Esophagus mucosa (tissue), 1 donor: ENCODE measurements at regions not wholly inside any gene's neighbourhood (a gene's known extent, or its start where the extent isn't known, plus 50 kb on each side); places are given as distances from the start of the nearest gene placed in this dataset.

Source experiments
- ATAC-seq: fragments of 200-7000 bp; cut with Tn5 transposase; one replicate; pipeline ENCODE4 v1.9.1; 2020
- donor health status: DM: yes; HTN: yes; CAD: no.

- no peak for ATAC-seq
Observed at GRCh38 chr14:40476005-40476404, 1043.8 kb upstream of the FBXO33 start.

DNA sequence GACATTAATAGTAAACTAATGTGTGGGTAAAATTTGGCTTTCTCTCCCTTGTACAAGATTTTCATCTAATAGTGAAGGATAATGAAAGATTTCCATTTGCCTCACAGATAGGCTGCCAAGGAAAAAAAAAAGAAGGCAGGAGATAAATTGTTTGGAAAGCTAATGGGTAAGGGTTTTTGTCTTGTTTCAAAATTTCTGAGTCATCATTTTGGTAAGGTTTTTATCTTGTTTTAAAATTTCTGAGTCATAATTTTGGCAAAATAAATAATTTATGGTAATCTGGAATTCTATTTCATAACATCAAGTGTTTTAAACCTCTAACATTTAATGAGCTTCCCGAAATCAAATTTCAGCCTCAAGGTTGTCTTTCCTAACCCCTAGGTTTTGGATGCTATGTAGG is 1035.7 kb upstream of the FBXO33 start:
- ATAC-seq: no peak

DNA sequence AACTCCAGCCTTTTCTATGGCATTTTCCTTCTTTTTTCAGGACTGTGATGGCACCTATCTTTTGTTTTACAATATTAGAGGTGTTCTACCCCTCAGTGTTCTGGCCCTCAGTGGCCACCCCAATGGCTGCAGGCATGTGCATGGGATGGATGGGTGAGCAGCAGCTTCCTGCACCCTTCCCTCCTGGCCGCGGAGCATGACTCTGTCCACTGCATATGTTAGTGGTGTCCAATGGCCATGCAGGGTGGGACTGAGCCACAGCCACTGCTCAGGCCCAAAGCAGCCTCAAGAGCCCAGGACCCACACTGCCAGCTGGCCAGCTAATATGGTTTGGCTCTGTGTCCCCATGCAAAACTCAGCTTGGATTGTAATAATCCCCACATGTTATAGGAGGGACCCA is 1032.3 kb upstream of the FBXO33 start:
- ATAC-seq: no peak

DNA sequence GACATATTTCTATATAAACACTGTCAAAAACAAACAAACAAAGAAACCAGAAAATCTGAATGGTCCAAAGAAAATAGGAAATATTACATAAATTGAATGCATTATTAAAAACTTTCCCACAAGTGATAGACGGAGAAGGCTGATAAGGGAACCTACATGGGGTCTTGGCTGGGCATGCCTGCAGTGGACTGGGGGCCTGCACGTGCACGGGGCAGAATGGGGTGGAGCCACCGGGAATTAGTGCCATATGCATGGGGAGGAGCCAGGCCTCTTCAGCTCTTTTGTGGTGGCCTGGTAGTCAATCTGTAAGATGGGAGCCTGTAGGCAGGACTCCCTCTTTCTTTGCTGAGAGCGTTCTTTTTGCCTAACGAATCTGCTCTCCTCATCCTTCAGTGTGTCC is 1031.7 kb upstream of the FBXO33 start:
- no peak for ATAC-seq

DNA sequence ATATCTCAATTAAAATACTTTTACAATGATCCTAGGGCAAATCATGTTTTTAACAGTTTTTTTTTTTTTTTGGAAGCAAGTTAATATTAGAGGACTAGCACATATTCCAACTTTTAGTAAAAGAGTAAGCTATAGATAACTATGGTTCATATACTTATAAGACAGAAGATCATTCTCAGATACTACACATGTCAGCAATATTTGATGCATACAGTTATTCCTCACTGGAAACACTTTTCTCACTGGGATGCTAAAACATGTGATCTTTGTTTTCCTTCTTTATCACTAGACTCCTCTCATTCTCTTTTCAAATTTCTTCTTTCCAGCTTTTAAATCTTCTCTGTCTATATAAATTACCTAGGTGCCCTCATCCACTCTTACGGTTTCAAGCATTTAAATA is 1020.4 kb upstream of the FBXO33 start:
- ATAC-seq: no peak

DNA sequence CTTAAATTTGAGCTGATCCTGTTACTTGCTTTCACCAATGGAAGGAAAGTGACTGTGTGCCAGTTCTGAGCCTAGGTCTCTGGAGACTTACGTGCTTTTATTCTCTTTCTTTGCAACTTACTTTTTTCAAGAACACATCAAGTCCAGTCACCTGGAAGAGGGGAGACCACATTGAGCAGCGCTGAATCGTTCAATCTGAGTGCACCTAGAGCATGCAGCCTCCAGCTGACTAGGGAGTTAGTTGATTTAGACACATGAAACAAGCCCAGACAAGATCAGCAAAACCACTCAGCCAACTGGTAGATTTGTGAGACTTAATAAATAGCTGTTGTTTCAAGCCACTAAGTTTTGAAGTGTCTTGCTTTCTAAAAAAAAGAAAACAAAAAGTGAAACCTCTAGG is 1014.8 kb upstream of the FBXO33 start:
- no peak for ATAC-seq

DNA sequence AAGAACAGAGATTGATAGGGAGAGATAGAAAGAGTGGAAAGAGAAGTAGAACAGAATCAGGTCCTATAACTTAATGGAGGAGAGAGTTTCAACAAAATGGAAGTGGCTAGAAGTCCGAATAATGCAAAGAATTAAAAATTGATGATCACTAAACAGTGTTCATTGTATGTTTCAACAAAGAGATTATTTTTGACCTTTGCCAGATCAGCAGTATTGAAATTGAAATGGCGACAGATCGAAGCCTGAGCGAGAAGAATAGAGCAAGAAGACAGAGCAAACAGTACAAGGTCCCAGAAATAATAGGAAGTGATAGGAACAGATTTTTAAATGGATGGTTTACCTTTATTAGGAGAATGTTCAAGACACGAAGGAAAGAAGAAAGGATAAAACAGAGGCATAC is 1012.8 kb upstream of the FBXO33 start:
- ATAC-seq: no peak

DNA sequence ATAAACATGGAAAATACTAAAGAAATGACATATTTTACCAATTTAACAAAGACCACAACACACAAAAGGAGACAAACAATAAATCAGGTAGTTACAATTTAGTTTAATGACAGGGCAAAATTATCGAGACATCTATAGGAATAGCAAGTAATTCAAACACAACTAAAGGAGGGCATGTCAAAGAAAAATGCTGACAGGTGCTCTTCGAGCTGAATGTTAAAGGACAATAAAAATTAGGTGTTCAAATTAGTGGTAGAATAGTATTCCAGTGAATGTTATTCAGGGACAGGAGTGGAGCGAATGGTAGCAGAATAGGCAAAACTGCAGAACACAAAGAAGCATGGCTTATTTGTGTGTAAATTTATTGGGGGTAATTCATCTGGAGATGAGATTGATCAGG is 1004.3 kb upstream of the FBXO33 start:
- no peak for ATAC-seq

- no peak for ATAC-seq
Observed at GRCh38 chr14:40417777-40418401, 985.7 kb upstream of the FBXO33 start.

GRCh38 chr14:40416565-40416964 is 984.3 kb upstream of the FBXO33 start:
- ATAC-seq: no peak

DNA sequence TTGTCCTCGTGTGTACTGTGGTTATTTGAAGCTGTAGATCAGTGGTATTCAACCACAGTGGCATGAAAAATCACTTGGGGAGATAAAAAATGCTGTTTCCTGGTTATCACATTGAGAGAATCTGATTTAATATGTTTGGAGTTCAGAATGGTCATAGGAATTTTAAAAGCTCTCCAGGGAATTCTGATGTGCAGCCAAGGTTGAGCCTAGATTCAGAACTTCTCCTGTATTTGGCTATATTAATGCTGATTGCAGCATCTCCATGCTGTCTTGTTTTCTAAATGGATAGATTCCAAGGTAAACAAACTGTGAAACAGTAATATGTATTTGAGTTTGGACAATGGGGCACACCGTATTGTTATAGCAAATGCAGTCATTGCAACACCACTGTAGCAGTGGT is 982.2 kb upstream of the FBXO33 start:
- no peak for ATAC-seq

- no peak for ATAC-seq
Observed at GRCh38 chr14:40413136-40413535, 980.9 kb upstream of the FBXO33 start.

- ATAC-seq: no peak
Observed at GRCh38 chr14:40410708-40411107, 978.5 kb upstream of the FBXO33 start.

DNA sequence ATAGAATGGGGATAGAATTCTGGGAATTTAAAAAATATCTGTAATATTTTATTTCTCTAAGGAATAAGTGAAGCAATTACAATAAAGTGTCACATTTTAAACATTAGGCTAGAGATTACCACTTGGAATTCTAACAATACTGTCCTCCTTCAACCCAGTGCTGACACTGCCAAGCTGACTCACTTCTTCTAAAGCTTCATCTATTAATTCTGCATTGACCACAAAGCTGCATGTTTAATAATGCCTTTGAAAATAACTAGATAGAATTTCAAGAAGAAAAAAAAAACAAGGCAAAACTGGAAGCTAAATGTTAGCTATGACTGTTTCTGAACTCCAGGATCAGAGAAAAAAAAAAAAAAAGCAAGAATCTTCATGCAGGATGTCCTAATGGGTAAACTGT is 970.7 kb upstream of the FBXO33 start:
- no peak for ATAC-seq

GRCh38 chr14:40398981-40399380 is 966.7 kb upstream of the FBXO33 start:
- no peak for ATAC-seq

DNA sequence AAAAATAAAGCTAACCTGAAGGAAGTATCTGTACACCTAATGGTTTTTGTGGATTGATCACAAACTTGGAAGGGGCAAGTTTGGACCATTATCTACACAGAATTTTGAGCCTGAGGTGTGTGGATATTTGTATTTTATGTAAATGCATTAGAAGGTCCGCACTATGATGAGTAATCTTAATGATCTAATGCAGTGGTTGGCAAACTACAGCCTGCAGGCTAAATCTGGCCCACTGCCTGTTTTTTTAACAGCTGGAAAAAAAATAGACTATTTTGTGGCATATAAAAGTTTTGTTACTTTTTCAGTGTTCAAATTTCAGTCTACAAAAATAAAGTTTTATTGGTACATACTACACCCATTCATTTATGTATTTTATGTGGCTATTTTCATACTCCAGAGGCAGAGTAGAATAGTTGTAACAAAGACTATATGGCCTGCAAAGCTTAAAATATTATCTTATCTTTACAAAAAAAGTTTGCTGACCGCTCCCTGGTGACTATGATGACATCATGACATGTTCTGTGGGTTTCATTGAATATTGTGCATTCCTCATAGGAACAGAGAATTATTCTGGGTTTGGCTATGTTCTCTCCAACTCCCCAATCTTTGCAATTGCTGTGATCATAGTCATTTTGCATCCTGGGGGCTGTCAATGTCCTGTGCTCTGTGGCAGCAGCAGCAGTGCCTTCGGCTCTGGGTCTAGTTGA is 962.6 kb upstream of the FBXO33 start:
- no peak for ATAC-seq

GRCh38 chr14:40393143-40393542 is 960.9 kb upstream of the FBXO33 start:
- ATAC-seq: no peak

- ATAC-seq: no peak
Observed at GRCh38 chr14:40386433-40386832, 954.2 kb upstream of the FBXO33 start.

GRCh38 chr14:40374221-40374620 is 942.0 kb upstream of the FBXO33 start:
- ATAC-seq: no peak

GRCh38 chr14:40371011-40371410 is 938.8 kb upstream of the FBXO33 start:
- no peak for ATAC-seq

GRCh38 chr14:40368314-40368713 is 936.1 kb upstream of the FBXO33 start:
- no peak for ATAC-seq

DNA sequence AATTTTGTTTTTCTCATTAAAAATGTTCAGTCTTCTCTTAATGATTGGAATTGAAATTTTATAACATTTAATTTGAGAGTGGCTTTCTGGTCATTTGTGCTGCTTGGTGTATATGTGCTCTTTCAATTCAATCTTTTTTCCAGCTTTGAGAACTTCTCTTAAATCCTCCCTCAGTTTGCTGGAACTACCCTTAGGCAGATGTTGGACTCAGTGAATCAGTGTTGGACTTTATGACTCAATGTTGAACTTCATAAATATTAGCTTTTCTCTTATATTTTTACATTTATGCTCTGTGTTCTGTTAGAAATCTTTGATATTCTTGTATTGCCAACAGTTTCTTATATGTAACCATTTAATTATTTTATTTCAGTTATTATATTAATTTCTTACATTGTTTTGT is 935.5 kb upstream of the FBXO33 start:
- ATAC-seq: no peak

- ATAC-seq: no peak
Observed at GRCh38 chr14:40365305-40365704, 933.1 kb upstream of the FBXO33 start.

DNA sequence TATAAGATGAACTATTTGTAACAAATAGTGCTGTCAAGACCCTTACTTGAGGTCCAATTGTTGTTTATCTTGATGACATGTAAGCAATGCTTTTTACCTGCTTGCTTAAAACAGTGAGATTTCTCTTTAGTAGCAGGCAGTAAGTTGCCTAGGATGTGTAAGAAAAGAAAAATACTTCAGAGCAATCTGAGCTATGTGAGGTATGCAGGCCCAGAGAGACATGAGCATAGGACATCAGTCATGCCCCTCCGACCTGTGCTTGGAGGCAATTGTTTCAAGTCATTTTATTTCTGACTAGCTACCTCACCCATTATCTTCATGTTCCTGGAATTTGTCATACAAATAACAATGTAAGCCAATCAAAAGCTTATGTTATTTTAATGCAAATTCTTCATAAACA is 930.6 kb upstream of the FBXO33 start:
- no peak for ATAC-seq

DNA sequence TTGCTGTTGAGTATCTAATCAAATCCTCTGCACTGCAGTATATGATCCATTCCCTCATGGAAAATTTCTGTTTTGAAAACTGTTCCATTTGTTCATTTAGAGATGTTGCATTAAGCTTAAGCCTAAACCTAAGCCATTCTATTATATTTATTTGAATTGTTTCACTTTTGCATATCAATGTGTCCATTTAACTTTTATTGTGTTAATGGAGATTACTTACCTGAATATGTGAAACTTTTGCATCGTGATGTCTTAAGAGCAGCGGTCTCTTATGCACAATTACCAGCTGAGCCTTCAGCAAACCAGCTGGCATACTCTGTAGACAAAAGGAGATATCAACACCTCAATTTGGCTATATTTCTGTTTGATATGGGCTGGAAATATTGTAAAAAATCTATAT is 922.5 kb upstream of the FBXO33 start:
- ATAC-seq: no peak
